Suprapubic skin (tissue), 4 donors: ENCODE measurements at regions not wholly inside any gene's neighbourhood (a gene's known extent, or its start where the extent isn't known, plus 50 kb on each side); places are given as distances from the start of the nearest gene placed in this dataset.

ENCODE experiments used
- DNase-seq, 2 donors: peaks; one replicate each; pipeline ENCODE4 v3.0.0-alpha.2; 2019; ENCODE audit warnings: low spot score in 2 of 2
- H3K27ac ChIP-seq: fragments of 200-600 bp; sonication (generic); one replicate; pipeline ENCODE4 v1.5.1; 2019
- H3K27me3 ChIP-seq: fragments of 200-600 bp; sonication (generic); one replicate; pipeline ENCODE4 v1.5.1; 2019
- H3K36me3 ChIP-seq: fragments of 200-600 bp; sonication (generic); one replicate; pipeline ENCODE4 v1.5.1; 2019
- H3K4me1 ChIP-seq: fragments of 200-600 bp; sonication (generic); one replicate; pipeline ENCODE4 v1.5.1; 2019
- H3K4me3 ChIP-seq: fragments of 200-600 bp; sonication (generic); one replicate; pipeline ENCODE4 v1.5.1; 2019; ENCODE audit warnings: mild to moderate bottlenecking
- H3K9me3 ChIP-seq: fragments of 200-600 bp; sonication (generic); one replicate; pipeline ENCODE4 v1.5.1; 2019
- EP300 ChIP-seq: sonication (generic); formaldehyde crosslinking; IDR thresholded peaks from one replicate; pipeline ENCODE4 v1.6.1; 2017; ENCODE audit warnings: antibody characterized with exemption
- POLR2A ChIP-seq, 2 donors: fragments of 450-650 bp; IDR thresholded peaks; one replicate each; pipeline ENCODE4 v1.6.1; 2017; ENCODE audit warnings: antibody characterized with exemption in 2 of 2, mild to moderate bottlenecking in 2 of 2, moderate library complexity in 2 of 2
- POLR2AphosphoS5 ChIP-seq, 3 donors: sonication (generic); formaldehyde crosslinking; IDR thresholded peaks; one replicate each; pipeline ENCODE4 v1.6.1; 2017; ENCODE audit warnings: antibody characterized with exemption in 3 of 3
- WGBS: methylation state at CpG from one replicate; pipeline ENCODE4 v1.1.5; 2018; 5-methylcytosine and 5-hydroxymethylcytosine counted together
- TF ChIP-seq, protein P1 (sequence below), 2 donors: fragments of 200-600 bp in 1 of 2; fragments of 450-650 bp in 1 of 2; sonication (generic) in 1 of 2; IDR thresholded peaks; one replicate each; pipeline ENCODE4 v1.5.1; 2016 to 2019; ENCODE audit warnings: antibody characterized with exemption in 2 of 2, mild to moderate bottlenecking in 1 of 2, moderate library complexity in 1 of 2

DNA sequence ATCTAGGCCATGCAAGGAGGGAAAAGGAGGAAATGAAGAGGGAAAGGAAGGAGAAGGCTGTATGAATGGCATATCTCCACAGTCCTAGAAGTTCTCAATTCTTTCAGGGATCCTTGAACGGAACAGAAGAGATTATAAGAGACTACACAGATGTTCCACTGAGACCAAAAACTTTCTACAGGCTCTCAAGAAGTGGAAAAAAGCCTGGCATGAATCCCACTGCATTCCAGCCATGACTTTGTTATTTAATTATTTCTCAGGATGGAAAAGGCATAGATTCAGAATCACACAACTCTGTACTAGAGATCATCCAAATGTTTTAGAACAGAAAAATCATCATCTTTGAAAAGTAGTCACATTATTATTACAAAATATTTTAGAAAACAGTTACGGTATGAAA is 131.7 kb upstream of the CDH20 start:
- no peaks in the 10 kb centered on the region for H3K36me3 ChIP-seq
- H3K4me3 ChIP-seq, result no peak overlapping the region
- no peaks in the 10 kb centered on the region for H3K4me1 ChIP-seq
- H3K27ac ChIP-seq, result no peak overlapping the region
- DNase-seq, result no peak
- 54% methylated on average over 2 of the region's 2 CpGs for WGBS
- no peaks in the 10 kb centered on the region for H3K27me3 ChIP-seq
- no peaks in the 10 kb centered on the region for H3K9me3 ChIP-seq
- no peak for TF ChIP-seq POLR2AphosphoS5 (IDR thresholded peaks at IDR 0.05)
- TF ChIP-seq, protein P1, sequence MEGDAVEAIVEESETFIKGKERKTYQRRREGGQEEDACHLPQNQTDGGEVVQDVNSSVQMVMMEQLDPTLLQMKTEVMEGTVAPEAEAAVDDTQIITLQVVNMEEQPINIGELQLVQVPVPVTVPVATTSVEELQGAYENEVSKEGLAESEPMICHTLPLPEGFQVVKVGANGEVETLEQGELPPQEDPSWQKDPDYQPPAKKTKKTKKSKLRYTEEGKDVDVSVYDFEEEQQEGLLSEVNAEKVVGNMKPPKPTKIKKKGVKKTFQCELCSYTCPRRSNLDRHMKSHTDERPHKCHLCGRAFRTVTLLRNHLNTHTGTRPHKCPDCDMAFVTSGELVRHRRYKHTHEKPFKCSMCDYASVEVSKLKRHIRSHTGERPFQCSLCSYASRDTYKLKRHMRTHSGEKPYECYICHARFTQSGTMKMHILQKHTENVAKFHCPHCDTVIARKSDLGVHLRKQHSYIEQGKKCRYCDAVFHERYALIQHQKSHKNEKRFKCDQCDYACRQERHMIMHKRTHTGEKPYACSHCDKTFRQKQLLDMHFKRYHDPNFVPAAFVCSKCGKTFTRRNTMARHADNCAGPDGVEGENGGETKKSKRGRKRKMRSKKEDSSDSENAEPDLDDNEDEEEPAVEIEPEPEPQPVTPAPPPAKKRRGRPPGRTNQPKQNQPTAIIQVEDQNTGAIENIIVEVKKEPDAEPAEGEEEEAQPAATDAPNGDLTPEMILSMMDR (IDR thresholded peaks at IDR 0.05), result no peak

DNA sequence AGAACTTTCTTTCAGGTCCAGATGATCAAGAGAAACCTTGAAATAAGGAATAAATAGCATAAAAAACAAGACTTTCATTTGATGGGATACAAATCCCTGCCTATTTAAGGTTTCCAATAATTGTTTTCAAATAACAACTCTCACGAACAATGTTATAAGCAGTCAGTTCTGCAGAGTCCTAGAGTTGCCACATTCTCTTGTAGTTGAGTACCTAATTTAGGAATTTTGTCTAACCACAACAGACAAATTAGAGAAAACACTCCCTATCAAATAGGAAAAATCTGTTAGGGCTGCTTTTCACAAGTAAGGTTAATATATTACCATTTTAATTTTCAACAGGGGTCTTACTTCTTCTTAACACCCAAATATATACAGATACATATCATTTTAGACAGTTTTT is 130.1 kb upstream of the CDH20 start:
- H3K27me3 ChIP-seq, result no peaks in the 10 kb centered on the region
- DNase-seq, result no peak
- 71% methylated on average over 1 of the region's 1 CpG for WGBS
- TF ChIP-seq POLR2A (IDR thresholded peaks at IDR 0.05), result no peak
- TF ChIP-seq EP300, result no peak
- TF ChIP-seq, protein P1 (IDR thresholded peaks at IDR 0.05), result no peak
- H3K4me1 ChIP-seq, result no peaks in the 10 kb centered on the region
- no peaks in the 10 kb centered on the region for H3K9me3 ChIP-seq
- H3K4me3 ChIP-seq, result no peak overlapping the region
- no peaks in the 10 kb centered on the region for H3K36me3 ChIP-seq
- H3K27ac ChIP-seq, result no peak overlapping the region

DNA sequence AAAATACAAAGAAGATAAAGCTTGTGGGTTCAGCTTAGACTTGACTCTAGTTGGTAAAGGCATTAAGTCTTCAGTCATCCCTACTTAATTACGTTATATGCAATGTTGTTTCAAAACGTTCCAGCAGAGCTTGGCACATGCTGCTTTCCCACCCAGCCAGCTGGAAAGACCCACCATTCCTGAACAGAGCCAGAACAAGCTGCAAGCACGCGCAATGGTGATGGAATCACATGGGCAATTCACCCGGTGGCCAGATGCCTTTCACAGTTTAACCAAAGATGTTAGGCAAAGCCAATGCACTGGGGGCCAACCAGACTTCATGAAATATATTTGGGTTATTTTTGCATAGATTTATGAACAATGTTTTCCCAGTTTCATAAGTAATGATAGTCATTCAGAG is 123.4 kb upstream of the CDH20 start:
- WGBS, result 54% methylated on average over 5 of the region's 5 CpGs

DNA sequence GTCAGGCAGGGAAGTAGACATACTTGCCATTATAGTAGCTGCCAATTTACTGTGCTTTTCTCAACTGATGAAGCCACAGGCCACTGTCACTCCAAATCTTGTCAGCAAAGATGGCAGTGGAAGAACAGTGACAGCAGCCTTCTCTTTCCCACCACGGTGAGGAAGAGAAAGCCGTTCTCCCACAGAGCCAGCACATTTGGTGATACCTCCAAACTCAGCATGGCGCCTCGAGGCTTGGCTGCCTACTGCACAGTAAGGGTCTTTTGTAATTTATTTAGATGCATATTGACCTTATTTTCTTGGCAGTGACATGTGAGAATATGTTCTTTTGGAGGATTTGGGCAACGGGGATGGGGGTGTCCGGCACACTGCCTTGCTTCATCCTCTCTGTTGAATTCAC is 117.2 kb upstream of the CDH20 start:
- Histone ChIP-seq H3K4me3 (no peak overlapping the region), H3K27me3 (no peaks in the 10 kb centered on the region), H3K9me3 (no peaks in the 10 kb centered on the region), H3K27ac (no peak overlapping the region), H3K36me3 (no peaks in the 10 kb centered on the region), H3K4me1 (no peaks in the 10 kb centered on the region)
- WGBS, result 86% methylated on average over 6 of the region's 6 CpGs
- TF ChIP-seq POLR2AphosphoS5 (IDR thresholded peaks at IDR 0.05) (no peak), POLR2A (IDR thresholded peaks at IDR 0.05) (no peak), EP300 (no peak)
- TF ChIP-seq, protein P1 (IDR thresholded peaks at IDR 0.05), result no peak
- DNase-seq, result no peak

More for the DNA sequence above, 123.4 kb upstream of the CDH20 start:
- H3K36me3 ChIP-seq, result no peaks in the 10 kb centered on the region
- TF ChIP-seq, protein P1 (IDR thresholded peaks at IDR 0.05), result no peak
- TF ChIP-seq EP300 (no peak), POLR2AphosphoS5 (IDR thresholded peaks at IDR 0.05) (no peak), POLR2A (IDR thresholded peaks at IDR 0.05) (no peak)
- H3K27ac ChIP-seq, result no peak overlapping the region
- H3K9me3 ChIP-seq, result no peaks in the 10 kb centered on the region
- no peak overlapping the region for H3K4me3 ChIP-seq
- peak; percentile 76 to 82 for DNase-seq
- H3K27me3 ChIP-seq, result no peaks in the 10 kb centered on the region
- no peaks in the 10 kb centered on the region for H3K4me1 ChIP-seq

DNA sequence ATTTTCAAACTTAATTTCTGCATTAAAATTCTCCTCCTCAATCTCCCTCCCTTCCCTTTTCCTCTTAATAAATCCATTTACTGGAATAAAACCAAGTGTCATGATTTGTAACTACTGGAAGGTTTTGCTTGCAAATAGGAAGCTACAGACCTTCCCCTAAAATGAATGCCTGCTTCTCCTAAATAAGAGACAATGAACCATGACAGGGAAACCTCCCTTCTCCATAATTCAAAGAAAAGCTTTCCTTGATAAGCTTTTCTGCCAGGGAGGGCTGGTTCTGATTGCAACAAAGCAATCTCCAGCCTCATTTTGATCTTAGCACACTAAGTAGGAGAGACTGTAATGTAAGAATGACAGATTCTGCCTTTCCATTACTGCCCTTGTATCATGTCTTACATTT is 111.0 kb upstream of the CDH20 start:
- H3K9me3 ChIP-seq, result no peaks in the 10 kb centered on the region
- H3K27me3 ChIP-seq, result no peaks in the 10 kb centered on the region
- no peaks in the 10 kb centered on the region for H3K36me3 ChIP-seq
- H3K4me1 ChIP-seq, result no peaks in the 10 kb centered on the region
- no peak for DNase-seq
- H3K4me3 ChIP-seq, result no peak overlapping the region
- no peak for TF ChIP-seq POLR2A (IDR thresholded peaks at IDR 0.05)
- TF ChIP-seq, protein P1 (IDR thresholded peaks at IDR 0.05), result no peak
- TF ChIP-seq EP300, result no peak
- TF ChIP-seq POLR2AphosphoS5 (IDR thresholded peaks at IDR 0.05), result no peak
- no peak overlapping the region for H3K27ac ChIP-seq
